Activated naive CD4-positive, alpha-beta T cell treated with anti-CD3 and anti-CD28 coated beads, Interleukin-2, amount 50 U/mL, for 24 hours (primary cell): ENCODE measurements at regions not wholly inside any gene's neighbourhood (a gene's known extent, or its start where the extent isn't known, plus 50 kb on each side); places are given as distances from the start of the nearest gene placed in this dataset.
"Not testable (repeated sequence)": the region's sequence is repeated elsewhere in the genome, so short reads cannot be mapped to it uniquely, and the experiment has no call there.

ENCODE experiments used
- H3K27ac Mint-ChIP-seq: one replicate; pipeline ENCODE4 v1.8.0; 2021; ENCODE audit warnings: mild to moderate bottlenecking, mixed read lengths
- H3K27me3 Mint-ChIP-seq: one replicate; pipeline ENCODE4 v1.8.0; 2021; ENCODE audit warnings: mixed read lengths
- H3K36me3 Mint-ChIP-seq: one replicate; pipeline ENCODE4 v1.8.0; 2021; ENCODE audit warnings: mixed read lengths
- H3K4me1 Mint-ChIP-seq: one replicate; pipeline ENCODE4 v1.8.0; 2021; ENCODE audit warnings: mixed read lengths
- H3K4me3 Mint-ChIP-seq: one replicate; pipeline ENCODE4 v1.8.0; 2021; ENCODE audit warnings: mild to moderate bottlenecking, mixed read lengths
- H3K9me3 Mint-ChIP-seq: one replicate; pipeline ENCODE4 v1.8.0; 2021; ENCODE audit warnings: mixed read lengths

DNA sequence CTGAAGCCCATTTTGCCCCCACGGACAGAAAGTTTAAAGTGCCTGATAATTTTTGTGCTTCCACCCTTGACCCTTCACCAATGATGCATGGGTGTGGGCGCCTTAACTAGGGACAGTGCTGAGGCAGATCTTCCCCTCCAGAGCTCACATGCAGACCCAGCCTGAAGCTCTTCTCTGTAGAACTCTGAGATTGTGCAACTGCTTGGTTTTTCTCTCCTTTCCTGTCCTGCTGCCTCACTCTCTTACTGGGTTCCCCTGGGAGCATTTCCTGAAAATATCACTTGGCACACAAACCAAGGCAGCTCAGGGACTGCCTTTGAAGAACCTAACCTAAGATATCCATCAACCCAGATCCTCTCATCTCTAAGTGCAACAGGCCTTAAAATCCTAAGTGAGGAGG lies 220.3 kb upstream of the STT3B start:
- H3K9me3 Mint-ChIP-seq: peaks cover 7% of the 10 kb centered on the region
- no peak overlapping the region for H3K4me3 Mint-ChIP-seq
- H3K27me3 Mint-ChIP-seq: no peaks in the 10 kb centered on the region
- H3K4me1 Mint-ChIP-seq: peaks cover 24% of the 10 kb centered on the region
- H3K27ac Mint-ChIP-seq: no peak overlapping the region
- peaks cover 5% of the 10 kb centered on the region for H3K36me3 Mint-ChIP-seq

DNA sequence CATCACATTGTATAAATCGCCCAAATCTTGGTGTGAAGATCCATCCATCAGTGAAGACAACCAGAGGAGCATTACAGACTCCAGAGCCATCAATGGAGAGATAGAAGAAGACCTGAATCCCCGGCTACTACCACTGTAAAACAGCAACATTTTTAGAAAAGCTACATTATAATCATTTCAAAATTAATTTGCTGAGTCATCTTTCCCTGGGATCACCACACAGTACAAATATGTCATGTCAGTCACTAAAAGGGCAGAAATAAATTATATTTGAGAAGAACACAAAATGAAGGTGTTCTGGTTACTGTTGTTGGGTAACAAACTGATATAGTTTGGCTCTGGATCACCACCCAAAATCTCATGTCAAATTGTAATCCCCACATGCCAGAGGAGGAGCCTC lies 218.5 kb upstream of the STT3B start:
- Mint-ChIP-seq H3K4me3 (no peak overlapping the region), H3K27ac (no peak overlapping the region), H3K9me3 (peaks cover 7% of the 10 kb centered on the region), H3K4me1 (peaks cover 16% of the 10 kb centered on the region), H3K27me3 (no peaks in the 10 kb centered on the region), H3K36me3 (peaks cover 5% of the 10 kb centered on the region)

DNA sequence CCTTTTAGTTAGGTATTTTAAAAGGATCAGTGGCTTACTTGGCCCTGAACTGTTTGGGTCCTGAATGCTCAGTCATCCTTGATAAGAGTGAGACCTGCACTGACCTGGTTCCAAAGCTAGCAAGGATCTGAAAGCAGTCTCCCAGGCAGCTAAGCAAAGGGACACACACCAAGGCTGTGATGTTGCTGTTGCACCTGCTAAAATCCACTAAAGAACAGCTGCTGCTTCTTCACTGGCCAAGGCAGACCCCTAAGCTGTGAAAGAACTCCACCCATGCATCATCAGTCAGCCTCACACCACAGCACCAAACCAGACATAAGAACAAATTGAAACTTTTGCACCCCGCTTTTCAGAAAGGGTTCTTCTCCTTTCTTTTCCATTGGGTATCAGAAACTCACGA lies 213.4 kb upstream of the STT3B start:
- no peak overlapping the region for H3K27ac Mint-ChIP-seq
- no peaks in the 10 kb centered on the region for H3K27me3 Mint-ChIP-seq
- no peak overlapping the region for H3K4me3 Mint-ChIP-seq
- H3K4me1 Mint-ChIP-seq: peaks cover 4% of the 10 kb centered on the region
- H3K9me3 Mint-ChIP-seq: peaks cover 7% of the 10 kb centered on the region
- H3K36me3 Mint-ChIP-seq: peaks cover 5% of the 10 kb centered on the region

DNA sequence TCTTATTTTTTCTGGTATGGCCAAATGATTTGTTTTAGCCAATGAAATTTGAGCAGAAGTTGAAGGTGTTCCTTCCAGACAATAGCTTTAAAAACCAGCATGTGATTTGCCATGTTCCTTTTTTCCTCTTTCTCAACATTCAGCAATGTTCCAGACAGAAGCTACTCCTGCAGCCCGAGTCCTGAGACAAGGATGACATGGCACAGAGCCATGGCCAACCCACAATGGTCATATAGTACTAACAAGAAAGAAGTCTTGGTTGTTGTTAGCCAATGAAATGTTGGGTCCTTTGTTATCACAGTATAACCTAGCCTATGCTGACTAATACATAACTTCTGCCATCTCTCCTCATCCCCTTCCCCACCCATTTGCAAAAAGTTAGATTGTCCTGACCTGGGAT lies 211.1 kb upstream of the STT3B start:
- Mint-ChIP-seq H3K27ac (no peak overlapping the region), H3K9me3 (no peaks in the 10 kb centered on the region), H3K27me3 (no peaks in the 10 kb centered on the region), H3K4me1 (peaks cover 6% of the 10 kb centered on the region), H3K4me3 (no peak overlapping the region), H3K36me3 (no peaks in the 10 kb centered on the region)

DNA sequence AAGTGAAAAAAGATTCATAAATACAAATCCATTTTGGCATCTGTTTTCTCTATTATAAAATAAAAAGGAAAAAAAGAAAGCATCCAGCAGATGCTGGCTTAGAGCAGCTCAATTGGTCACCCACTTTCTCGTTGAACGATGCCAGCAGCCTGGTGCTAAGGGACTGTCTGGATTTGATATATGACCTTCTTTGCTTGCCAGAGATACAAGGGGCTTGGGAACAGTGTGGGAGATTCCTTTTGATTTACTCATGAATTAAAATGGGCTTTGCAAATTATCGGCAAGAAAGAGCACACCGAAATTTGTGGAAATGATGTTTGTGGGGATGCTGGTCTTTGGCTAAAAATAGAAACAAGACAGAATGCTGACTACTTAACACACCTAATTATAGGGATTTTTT lies 210.3 kb upstream of the STT3B start:
- Mint-ChIP-seq H3K9me3 (no peaks in the 10 kb centered on the region), H3K36me3 (no peaks in the 10 kb centered on the region), H3K4me3 (no peak overlapping the region)

DNA sequence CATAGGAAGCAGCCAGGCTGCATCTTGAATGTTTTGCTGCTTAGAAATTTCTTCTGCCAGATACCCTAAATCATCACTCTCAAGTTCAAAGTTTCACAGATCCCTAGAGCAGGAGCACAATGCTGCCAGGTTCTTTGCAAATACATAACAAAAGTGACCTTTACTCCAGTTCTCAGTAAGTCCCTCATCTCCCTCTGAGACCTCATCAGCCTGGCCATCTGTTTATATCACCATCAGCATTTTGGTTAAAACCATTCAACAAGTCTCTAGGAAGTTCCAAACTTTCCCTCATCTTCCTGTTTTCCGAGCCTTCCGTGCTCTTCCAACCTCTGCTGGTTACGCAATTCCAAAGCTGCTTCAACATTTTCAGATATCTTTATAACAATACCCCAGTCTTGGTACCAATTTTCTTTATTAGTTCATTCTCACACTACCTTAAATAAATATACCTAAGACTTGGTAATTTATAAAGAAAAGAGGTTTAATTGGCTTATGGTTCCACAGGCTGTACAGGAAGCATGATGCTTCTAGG lies 204.8 kb upstream of the STT3B start:
- not testable (repeated sequence) for H3K4me1 Mint-ChIP-seq, H3K27me3 Mint-ChIP-seq, H3K9me3 Mint-ChIP-seq

More for the DNA sequence above, 210.3 kb upstream of the STT3B start:
- no peaks in the 10 kb centered on the region for H3K27me3 Mint-ChIP-seq
- no peak overlapping the region for H3K27ac Mint-ChIP-seq
- H3K4me1 Mint-ChIP-seq: peaks cover 6% of the 10 kb centered on the region

DNA sequence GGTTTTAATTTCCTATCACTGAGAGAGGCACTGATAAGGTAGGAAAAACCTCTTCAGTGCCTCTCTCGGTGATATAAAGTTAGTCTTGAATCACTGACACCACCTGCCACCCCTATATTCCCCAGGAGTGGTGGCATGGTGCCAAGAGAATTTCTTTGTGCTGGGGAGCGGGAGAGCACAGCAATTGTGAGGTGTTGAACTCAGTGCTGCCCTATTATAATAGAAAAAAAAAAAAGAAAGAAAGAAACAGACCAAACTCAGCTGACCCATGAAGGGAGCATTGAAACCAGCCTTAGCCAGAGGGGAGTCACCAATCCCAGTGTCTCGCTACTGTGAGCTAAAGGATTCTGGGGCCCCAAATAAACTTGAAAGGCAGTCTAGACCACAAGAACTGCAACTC lies 201.4 kb upstream of the STT3B start:
- Mint-ChIP-seq H3K4me3 (no peak overlapping the region), H3K4me1 (no peaks in the 10 kb centered on the region), H3K36me3 (peaks cover 10% of the 10 kb centered on the region), H3K27ac (no peak overlapping the region), H3K9me3 (peaks cover 19% of the 10 kb centered on the region), H3K27me3 (no peaks in the 10 kb centered on the region)

More for the DNA sequence above, 204.8 kb upstream of the STT3B start:
- not testable (repeated sequence) for H3K36me3 Mint-ChIP-seq, H3K4me3 Mint-ChIP-seq, H3K27ac Mint-ChIP-seq

DNA sequence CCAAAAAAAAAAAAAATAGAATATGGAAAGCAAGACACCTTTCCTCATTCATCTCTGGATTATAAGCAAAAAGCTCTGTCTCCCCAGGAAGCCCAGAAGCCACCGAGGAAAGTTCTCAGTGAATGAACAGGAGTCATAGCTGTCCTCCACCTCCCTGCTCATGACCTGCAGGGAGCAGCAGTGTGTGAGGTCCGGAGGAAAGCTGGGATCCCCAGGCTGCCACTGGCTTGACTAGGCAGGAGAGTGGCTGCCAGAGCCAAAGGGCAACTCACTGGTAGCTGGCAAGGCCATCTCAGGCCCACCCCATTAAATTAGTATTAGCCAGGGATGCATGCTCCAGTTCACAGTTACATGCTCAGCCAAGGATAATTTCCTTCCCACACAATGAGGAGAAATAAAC lies 191.6 kb upstream of the STT3B start:
- Mint-ChIP-seq H3K4me1 (no peaks in the 10 kb centered on the region), H3K9me3 (peaks cover 12% of the 10 kb centered on the region), H3K4me3 (no peak overlapping the region), H3K36me3 (peaks cover 5% of the 10 kb centered on the region), H3K27me3 (no peaks in the 10 kb centered on the region), H3K27ac (no peak overlapping the region)

DNA sequence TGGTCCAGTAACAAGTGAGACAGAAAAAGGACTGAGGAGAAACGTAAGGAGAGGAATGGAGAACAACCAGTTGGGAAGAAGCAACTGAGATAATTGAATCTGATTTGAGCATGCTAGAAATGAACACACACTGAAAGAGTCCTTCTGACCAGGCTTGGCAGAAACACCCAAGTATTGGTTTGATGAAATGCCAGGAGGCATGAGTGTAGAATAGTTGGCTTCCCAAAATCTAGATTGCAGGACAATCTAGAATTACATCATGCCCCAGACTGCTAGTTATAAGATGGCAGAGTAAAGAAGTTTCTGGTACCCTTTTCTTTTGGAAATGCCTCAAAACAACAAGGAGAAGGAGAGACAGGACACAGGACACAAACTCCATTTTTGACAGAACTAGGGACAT lies 189.7 kb upstream of the STT3B start:
- Mint-ChIP-seq H3K9me3 (peaks cover 13% of the 10 kb centered on the region), H3K27me3 (no peaks in the 10 kb centered on the region), H3K27ac (no peak overlapping the region), H3K4me1 (no peaks in the 10 kb centered on the region), H3K36me3 (peaks cover 5% of the 10 kb centered on the region), H3K4me3 (no peak overlapping the region)

DNA sequence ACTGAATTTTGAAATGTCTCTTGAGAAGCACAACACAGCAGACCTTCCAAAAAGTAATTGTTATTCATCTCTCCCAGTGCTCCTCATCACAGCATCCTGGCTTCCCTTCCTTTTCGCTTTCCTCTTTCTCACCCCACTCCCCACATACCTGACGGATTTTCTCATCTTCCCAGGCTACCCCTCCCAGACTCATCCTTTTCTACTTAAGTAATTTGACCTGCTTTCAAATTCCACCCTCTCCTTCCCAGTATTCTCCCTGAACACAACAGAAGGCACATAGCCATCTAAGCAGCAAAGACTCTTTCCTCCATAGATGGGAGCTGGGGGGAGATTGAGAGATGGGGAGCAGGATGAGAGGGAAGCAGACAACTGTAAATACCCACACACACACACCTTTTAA lies 187.1 kb upstream of the STT3B start:
- H3K36me3 Mint-ChIP-seq: peaks cover 5% of the 10 kb centered on the region
- no peaks in the 10 kb centered on the region for H3K27me3 Mint-ChIP-seq
- no peak overlapping the region for H3K4me3 Mint-ChIP-seq
- H3K4me1 Mint-ChIP-seq: no peaks in the 10 kb centered on the region
- H3K27ac Mint-ChIP-seq: no peak overlapping the region
- peaks cover 14% of the 10 kb centered on the region for H3K9me3 Mint-ChIP-seq

DNA sequence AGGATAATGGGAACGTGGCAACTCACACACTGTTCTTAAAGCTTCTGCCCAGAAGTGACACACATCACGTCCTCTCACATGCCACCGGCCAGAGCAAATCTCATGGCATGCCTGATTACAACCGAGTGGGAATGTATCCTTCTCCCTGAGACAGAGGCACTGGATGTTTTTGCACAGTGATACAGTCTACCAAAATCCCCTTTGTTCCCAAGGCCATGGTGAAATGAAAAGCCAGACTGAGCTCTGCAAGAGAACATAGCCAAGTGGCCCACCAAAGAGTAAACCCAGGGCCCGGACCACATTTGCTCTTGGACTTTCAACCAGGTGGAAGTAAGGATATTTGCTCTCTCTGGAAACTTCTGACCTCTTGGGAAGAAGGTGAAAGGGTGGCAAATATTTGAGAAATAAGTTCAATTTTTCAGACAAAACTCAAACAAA lies 186.2 kb upstream of the STT3B start:
- Mint-ChIP-seq H3K4me3 (no peak overlapping the region), H3K9me3 (peaks cover 14% of the 10 kb centered on the region), H3K36me3 (peaks cover 5% of the 10 kb centered on the region), H3K27ac (no peak overlapping the region), H3K27me3 (no peaks in the 10 kb centered on the region), H3K4me1 (no peaks in the 10 kb centered on the region)

DNA sequence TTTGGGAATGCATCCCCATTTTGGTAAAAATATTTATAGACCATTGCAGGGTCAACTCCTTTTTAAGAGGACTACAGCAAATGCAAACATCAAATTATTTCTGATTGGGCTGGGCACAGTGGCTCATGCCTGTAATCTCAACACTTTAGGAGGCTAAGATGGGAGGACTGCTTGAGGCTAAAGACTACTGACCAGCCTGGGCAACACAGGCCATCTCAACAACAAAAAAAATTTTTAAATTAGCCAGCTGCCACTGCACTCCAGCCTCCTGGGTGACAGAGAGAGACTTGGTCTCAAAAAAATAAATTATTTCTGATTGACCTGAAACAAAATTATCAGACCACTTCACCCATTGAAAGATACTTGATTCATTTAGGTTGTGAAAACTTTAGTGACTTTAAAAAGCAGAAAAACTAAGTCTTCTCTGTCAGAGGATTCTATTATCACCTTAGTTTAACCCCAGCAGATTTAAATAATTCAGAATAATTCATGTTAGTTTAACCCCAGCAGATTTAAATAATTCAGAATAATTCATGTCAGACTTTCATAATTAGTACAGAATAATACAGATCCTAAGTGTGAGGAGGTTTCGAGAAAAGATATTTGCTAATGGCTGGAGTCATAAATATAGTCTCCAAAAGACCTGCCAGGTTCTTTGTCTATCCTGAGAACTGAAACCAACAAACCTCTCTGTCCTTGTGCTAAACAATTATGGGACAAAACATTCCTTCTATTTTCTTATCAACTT lies 183.6 kb upstream of the STT3B start:
- Mint-ChIP-seq H3K36me3 (peaks cover 6% of the 10 kb centered on the region), H3K4me1 (peaks cover 5% of the 10 kb centered on the region), H3K27me3 (no peaks in the 10 kb centered on the region), H3K27ac (no peak overlapping the region), H3K4me3 (no peak overlapping the region), H3K9me3 (peaks cover 14% of the 10 kb centered on the region)

DNA sequence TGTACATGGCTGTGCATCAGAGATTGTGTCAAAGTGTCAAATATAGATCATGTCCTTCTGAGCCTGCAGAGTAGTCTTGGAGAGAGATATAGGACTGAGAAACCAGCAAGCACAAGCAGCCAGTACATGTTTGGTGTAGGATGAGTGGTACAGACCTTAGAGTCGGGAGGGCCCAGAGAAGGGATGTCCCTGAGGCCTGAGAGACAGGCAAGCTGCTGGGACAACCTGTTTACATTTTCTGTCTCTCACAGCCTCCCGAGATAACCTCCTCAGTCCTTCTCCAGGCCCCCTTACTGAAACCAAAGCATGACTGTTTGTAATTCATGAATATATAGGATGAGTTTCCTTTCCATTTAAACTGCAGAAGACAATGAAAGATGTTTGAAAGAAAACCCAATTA lies 182.4 kb upstream of the STT3B start:
- H3K4me1 Mint-ChIP-seq: peaks cover 8% of the 10 kb centered on the region
- H3K27me3 Mint-ChIP-seq: no peaks in the 10 kb centered on the region
- H3K9me3 Mint-ChIP-seq: peaks cover 6% of the 10 kb centered on the region
- no peak overlapping the region for H3K4me3 Mint-ChIP-seq
- H3K36me3 Mint-ChIP-seq: peaks cover 3% of the 10 kb centered on the region
- H3K27ac Mint-ChIP-seq: no peak overlapping the region

DNA sequence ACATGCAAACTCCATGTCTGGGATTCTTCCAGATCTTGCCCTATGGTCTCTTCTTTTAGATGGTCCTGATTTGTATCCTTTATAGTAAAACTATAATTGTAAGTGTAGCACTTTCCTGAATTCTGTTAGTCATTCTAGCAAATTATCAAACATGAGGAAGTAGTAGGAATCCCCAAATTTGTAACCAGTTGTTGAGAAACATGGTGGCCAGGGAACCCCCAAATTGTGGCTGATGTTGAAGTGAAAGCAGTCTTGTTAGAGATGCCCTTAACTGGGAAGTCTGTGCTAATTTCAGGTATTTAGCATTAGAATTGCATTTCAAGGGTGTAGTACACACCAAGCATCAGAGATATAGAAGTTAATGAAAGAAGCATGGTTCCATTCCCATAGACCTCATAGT lies 180.4 kb upstream of the STT3B start:
- no peak overlapping the region for H3K27ac Mint-ChIP-seq
- no peak overlapping the region for H3K4me3 Mint-ChIP-seq
- peaks cover 18% of the 10 kb centered on the region for H3K4me1 Mint-ChIP-seq
- H3K27me3 Mint-ChIP-seq: no peaks in the 10 kb centered on the region
- peaks cover 2% of the 10 kb centered on the region for H3K36me3 Mint-ChIP-seq
- H3K9me3 Mint-ChIP-seq: peaks cover 6% of the 10 kb centered on the region

DNA sequence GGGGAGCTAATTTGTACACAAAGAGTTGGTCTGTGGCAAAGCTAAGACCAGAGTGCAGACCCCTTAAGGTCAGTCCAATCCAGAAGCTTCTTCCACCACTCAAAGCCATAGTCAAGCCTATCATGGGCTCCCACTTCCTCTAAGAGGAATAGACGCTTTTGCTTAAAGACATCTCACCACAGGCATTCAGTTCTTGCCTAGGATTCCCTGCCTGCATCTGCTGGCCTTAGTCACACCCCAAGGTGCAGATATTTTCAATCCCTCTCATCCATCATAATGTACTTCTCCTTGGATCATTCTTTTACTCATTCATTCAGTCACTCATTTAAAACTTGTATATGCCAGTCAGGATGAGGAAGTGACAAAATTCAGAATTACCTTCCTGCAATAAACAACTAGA lies 179.6 kb upstream of the STT3B start:
- Mint-ChIP-seq H3K9me3 (peaks cover under 1% of the 10 kb centered on the region), H3K27me3 (no peaks in the 10 kb centered on the region), H3K4me3 (no peak overlapping the region), H3K27ac (no peak overlapping the region), H3K36me3 (peaks cover 2% of the 10 kb centered on the region), H3K4me1 (peaks cover 25% of the 10 kb centered on the region)

DNA sequence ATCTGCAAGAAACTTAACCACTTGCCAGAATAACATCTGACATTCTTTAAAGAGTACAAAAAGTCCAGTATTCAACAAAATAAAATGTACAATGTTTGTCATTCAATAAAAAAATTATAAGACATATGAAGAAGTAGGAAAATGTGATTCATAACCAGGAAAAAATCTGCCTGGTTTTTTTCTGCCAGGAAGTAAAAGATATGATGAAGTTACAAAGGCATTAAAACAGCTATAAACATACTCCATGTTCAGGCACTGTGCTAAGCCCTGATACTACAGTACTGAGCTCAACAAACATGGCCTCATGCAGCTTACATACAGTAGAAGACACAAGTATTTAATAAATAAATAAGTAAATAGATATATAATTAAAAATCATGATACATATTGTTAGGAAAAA lies 178.4 kb upstream of the STT3B start:
- H3K9me3 Mint-ChIP-seq: no peaks in the 10 kb centered on the region
- no peaks in the 10 kb centered on the region for H3K27me3 Mint-ChIP-seq

DNA sequence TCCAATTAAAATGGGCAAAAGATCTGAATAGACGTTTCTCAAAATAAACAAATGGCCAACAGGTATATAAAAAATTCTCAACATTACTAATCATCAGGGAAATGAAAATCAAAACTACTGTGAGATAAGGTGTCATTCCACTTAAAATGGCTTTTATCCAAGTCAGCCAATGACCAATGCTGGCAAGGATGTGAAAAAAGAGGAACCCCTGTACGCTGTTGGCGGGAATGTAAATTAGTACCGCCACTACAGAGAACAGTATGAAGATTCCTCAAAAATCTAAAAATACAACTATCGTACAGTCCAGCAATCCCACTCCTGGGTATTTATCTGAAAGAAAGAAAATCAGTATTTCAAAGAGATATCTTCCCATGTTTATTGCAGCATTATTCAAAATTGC lies 176.9 kb upstream of the STT3B start:
- Mint-ChIP-seq H3K27me3 (no peaks in the 10 kb centered on the region), H3K9me3 (no peaks in the 10 kb centered on the region), H3K27ac (no peak overlapping the region), H3K4me1 (peaks cover 34% of the 10 kb centered on the region), H3K36me3 (peaks cover 2% of the 10 kb centered on the region), H3K4me3 (no peak overlapping the region)

More for the DNA sequence above, 178.4 kb upstream of the STT3B start:
- Mint-ChIP-seq H3K27ac (no peak overlapping the region), H3K4me3 (no peak overlapping the region), H3K4me1 (peaks cover 31% of the 10 kb centered on the region), H3K36me3 (peaks cover 2% of the 10 kb centered on the region)
